ENCODE measurements at regions not wholly inside any gene's neighbourhood (a gene's known extent, or its start where the extent isn't known, plus 50 kb on each side); places are given as distances from the start of the nearest gene placed in this dataset.

DNA sequence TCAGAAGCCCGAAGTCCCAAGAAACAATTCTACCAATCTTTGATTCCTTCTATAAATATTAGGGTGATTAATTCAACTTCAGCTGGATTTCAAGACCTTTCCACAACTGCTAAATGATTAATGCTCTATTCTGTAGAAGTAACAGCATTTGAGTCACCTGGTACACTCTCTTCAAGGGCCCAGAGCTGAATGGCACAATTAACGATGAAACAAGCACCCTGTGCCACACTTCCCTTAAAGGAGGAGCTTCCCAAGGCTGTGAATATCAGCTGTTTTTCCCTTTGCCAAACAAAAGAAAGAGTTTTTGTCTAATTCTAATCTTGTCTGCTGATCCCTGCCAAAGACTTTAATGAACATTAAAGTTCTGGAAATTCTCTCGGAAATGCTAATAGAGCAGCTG, 56.0 kb downstream of the BOD1L2 start:
- H3K9me3 ChIP-seq: no peaks in the 10 kb centered on the region

DNA sequence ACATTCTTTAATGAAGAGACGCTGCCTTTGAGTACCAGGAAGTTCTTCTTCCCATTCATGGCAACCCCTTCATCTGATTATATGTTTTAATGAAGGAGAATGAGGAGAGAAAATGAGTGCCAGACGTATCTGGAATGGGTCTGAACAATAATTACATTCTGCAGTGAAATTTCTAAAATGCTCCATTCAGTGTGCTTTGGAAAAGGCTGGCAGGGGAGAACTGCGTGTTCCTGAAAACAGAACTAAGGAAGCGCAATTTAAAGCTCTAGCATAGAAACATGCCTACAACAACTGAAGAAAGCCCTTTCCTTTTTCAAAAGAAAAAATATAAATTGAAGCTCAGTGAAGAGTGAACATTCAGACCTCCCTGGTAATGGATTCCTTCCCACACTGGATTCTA, 58.8 kb downstream of the BOD1L2 start:
- Histone ChIP-seq H3K36me3 (no peaks in the 10 kb centered on the region), H3K4me3 (no peak overlapping the region), H3K27me3 (no peaks in the 10 kb centered on the region), H3K27ac (no peak overlapping the region), H3K4me1 (no peaks in the 10 kb centered on the region), H3K9me3 (no peaks in the 10 kb centered on the region)
- TF ChIP-seq, protein P1, sequence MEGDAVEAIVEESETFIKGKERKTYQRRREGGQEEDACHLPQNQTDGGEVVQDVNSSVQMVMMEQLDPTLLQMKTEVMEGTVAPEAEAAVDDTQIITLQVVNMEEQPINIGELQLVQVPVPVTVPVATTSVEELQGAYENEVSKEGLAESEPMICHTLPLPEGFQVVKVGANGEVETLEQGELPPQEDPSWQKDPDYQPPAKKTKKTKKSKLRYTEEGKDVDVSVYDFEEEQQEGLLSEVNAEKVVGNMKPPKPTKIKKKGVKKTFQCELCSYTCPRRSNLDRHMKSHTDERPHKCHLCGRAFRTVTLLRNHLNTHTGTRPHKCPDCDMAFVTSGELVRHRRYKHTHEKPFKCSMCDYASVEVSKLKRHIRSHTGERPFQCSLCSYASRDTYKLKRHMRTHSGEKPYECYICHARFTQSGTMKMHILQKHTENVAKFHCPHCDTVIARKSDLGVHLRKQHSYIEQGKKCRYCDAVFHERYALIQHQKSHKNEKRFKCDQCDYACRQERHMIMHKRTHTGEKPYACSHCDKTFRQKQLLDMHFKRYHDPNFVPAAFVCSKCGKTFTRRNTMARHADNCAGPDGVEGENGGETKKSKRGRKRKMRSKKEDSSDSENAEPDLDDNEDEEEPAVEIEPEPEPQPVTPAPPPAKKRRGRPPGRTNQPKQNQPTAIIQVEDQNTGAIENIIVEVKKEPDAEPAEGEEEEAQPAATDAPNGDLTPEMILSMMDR (IDR thresholded peaks at IDR 0.05): no peak
- intact Hi-C loops (cut with DNase I): no loop called here
- DNase-seq (ENCODE audit: low spot score in 2 of 2): no peak

More for the DNA sequence above, 56.0 kb downstream of the BOD1L2 start:
- no peak for DNase-seq (ENCODE audit: low spot score in 2 of 2)
- Histone ChIP-seq H3K27ac (no peak overlapping the region), H3K36me3 (no peaks in the 10 kb centered on the region), H3K27me3 (no peaks in the 10 kb centered on the region), H3K4me1 (no peaks in the 10 kb centered on the region), H3K4me3 (no peak overlapping the region)
- intact Hi-C loops (cut with DNase I): no loop called here
- TF ChIP-seq, protein P1 (IDR thresholded peaks at IDR 0.05): no peak

DNA sequence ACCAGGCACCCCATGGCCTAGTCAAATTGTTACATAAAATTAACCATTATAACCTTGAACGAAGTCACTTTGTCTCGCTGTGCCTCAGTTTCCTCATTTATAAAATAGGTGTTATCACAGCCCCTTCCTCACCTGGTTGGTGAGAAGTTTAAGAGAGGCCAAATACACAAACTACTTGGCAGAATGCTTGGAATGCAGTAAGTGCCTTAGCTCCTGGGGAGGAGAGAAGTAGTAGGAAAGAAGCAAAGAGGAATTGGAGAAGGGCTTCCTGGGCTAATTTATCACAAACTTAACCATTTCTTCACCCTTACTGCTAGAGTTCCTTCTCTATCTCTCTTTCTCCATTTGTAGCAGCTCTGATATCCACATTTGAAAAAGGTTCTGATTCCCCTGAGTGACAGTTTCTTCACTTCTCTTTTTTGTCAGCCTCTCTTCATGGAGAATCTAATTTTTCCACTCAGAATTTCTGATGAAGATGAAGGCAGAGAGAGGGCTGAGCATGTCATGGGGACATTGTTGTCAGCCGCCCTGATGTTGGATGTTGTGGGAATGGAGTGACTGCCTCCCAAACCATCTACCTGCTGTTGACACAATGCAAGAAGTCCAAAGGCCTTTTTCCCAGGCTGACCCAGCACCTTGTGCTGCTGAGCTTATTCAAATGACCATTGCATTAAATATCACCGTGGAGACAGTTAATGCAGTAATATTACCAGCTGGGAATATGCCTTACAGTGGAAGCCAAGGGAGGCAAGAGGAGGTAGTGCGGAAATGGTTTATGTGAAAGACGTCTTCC, 60.4 kb downstream of the BOD1L2 start:
- Histone ChIP-seq H3K27ac (no peak overlapping the region), H3K9me3 (no peaks in the 10 kb centered on the region), H3K36me3 (no peaks in the 10 kb centered on the region), H3K4me3 (no peak overlapping the region), H3K27me3 (no peaks in the 10 kb centered on the region), H3K4me1 (no peaks in the 10 kb centered on the region)
- no peak for DNase-seq (ENCODE audit: low spot score in 2 of 2)
- TF ChIP-seq, protein P1 (IDR thresholded peaks at IDR 0.05): no peak
- intact Hi-C loops (cut with DNase I): no loop called here

DNA sequence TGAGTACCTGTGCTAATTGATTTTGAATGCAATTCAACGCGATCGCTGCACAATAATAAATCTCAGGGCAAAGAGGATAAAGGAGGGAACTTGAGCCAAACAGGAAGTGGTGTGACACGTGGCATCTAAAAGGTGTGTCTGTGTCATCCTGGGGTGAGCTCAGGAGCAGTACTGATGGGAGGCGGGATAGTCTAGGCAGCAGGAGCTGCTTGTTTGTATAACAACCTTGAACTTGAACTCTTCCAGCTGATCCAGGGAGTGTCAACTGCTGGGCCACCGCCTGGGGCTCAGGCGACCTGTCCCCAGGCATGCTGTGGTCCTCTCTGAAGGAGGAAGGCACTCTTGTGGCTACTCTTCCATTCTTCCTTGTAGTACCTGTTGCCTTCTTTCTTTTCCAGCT, 61.2 kb downstream of the BOD1L2 start:
- Histone ChIP-seq H3K4me1 (no peaks in the 10 kb centered on the region), H3K9me3 (no peaks in the 10 kb centered on the region), H3K27ac (no peak overlapping the region), H3K27me3 (no peaks in the 10 kb centered on the region), H3K4me3 (no peak overlapping the region), H3K36me3 (no peaks in the 10 kb centered on the region)
- DNase-seq (ENCODE audit: low spot score in 2 of 2): no peak
- intact Hi-C loops (cut with DNase I): no loop called here
- TF ChIP-seq, protein P1 (IDR thresholded peaks at IDR 0.05): no peak

DNA sequence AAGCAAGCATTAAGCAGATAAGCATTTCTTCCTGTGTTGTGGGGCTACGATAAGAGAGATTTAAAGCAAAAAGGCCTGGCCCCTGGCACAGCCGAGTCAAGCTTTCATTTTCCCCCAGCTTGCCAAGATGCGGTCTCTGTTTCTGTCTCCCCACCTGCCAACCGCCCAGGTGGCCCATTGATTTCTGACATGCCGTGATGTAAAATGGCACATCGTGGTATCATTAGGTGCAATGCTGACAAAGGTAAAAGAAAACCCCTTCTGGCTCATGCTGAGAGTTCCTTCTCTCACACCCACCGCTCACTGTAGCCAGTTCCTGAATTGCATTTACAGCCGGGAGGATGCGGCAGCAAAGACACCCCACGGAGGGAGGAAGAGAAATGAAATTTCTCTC, 62.8 kb downstream of the BOD1L2 start:
- TF ChIP-seq, protein P1 (IDR thresholded peaks at IDR 0.05): no peak
- Histone ChIP-seq H3K4me3 (peak overlapping the region in 1 of 2 donors; percentile 33), H3K4me1 (no peaks in the 10 kb centered on the region), H3K9me3 (no peaks in the 10 kb centered on the region), H3K27ac (no peak overlapping the region), H3K36me3 (no peaks in the 10 kb centered on the region), H3K27me3 (no peaks in the 10 kb centered on the region)
- DNase-seq (ENCODE audit: low spot score in 2 of 2): no peak
- intact Hi-C loops (cut with DNase I): no loop called here
